Suppressor macrophage treated with lipopolysaccharide for 4 hours (primary cell): ENCODE measurements at regions not wholly inside any gene's neighbourhood (a gene's known extent, or its start where the extent isn't known, plus 50 kb on each side); places are given as distances from the start of the nearest gene placed in this dataset.

Experiments
- DNase-seq: peaks from one replicate; pipeline ENCODE4 v3.0.0-alpha.2; 2020

- no peak for DNase-seq
Measured at GRCh38 chr4:178309890-178310289, 867.7 kb upstream of the AGA start.

- DNase-seq: no peak
Measured at GRCh38 chr4:178311997-178312396, 869.8 kb upstream of the AGA start.

GRCh38 chr4:178314287-178314686, 872.0 kb upstream of the AGA start:
- DNase-seq: no peak

- DNase-seq: no peak
Measured at GRCh38 chr4:178316211-178316610, 874.0 kb upstream of the AGA start.

- DNase-seq: no peak
Measured at GRCh38 chr4:178320003-178320402, 877.8 kb upstream of the AGA start.

GRCh38 chr4:178322524-178323183, 880.4 kb upstream of the AGA start:
- DNase-seq: no peak

GRCh38 chr4:178329226-178329872, 887.1 kb upstream of the AGA start:
- DNase-seq: no peak

- DNase-seq: no peak
Measured at GRCh38 chr4:178333355-178333754, 891.1 kb upstream of the AGA start.

- DNase-seq: no peak
Measured at GRCh38 chr4:178339769-178340168, 897.5 kb upstream of the AGA start.

GRCh38 chr4:178340468-178340867, 898.2 kb upstream of the AGA start:
- no peak for DNase-seq

GRCh38 chr4:178344096-178344495, 901.9 kb upstream of the AGA start:
- no peak for DNase-seq

- no peak for DNase-seq
Measured at GRCh38 chr4:178347111-178347510, 904.9 kb upstream of the AGA start.

- DNase-seq: no peak
Measured at GRCh38 chr4:178349601-178350000, 907.4 kb upstream of the AGA start.

- DNase-seq: no peak
Measured at GRCh38 chr4:178351185-178351584, 908.9 kb upstream of the AGA start.

- no peak for DNase-seq
Measured at GRCh38 chr4:178356725-178357124, 914.5 kb upstream of the AGA start.

GRCh38 chr4:178385481-178385880, 943.2 kb upstream of the AGA start:
- DNase-seq: no peak

GRCh38 chr4:178387756-178388155, 945.5 kb upstream of the AGA start:
- no peak for DNase-seq

GRCh38 chr4:178395798-178396197, 953.6 kb upstream of the AGA start:
- no peak for DNase-seq

- no peak for DNase-seq
Measured at GRCh38 chr4:178412455-178412854, 970.2 kb upstream of the AGA start.

- DNase-seq: no peak
Measured at GRCh38 chr4:178414042-178414441, 971.8 kb upstream of the AGA start.

- no peak for DNase-seq
Measured at GRCh38 chr4:178414881-178415446, 972.7 kb upstream of the AGA start.

- DNase-seq: no peak
Measured at GRCh38 chr4:178415925-178416324, 973.7 kb upstream of the AGA start.

- no peak for DNase-seq
Measured at GRCh38 chr4:178423366-178423765, 981.1 kb upstream of the AGA start.

- DNase-seq: no peak
Measured at GRCh38 chr4:178426871-178427270, 984.6 kb upstream of the AGA start.

GRCh38 chr4:178427663-178428062, 985.4 kb upstream of the AGA start:
- no peak for DNase-seq
